Kasumi-1 (cell line): ENCODE measurements at regions not wholly inside any gene's neighbourhood (a gene's known extent, or its start where the extent isn't known, plus 50 kb on each side); places are given as distances from the start of the nearest gene placed in this dataset.

Source experiments
- DNase-seq, 2 experiments: peaks; one replicate each; lab custom pipeline; 2025; lab: John Stamatoyannopoulos, UW

- no peak for DNase-seq
Observed at GRCh38 chr2:172329416-172329773, 98.0 kb upstream of the ITGA6 start.

GRCh38 chr2:172329774-172330671 is 97.4 kb upstream of the ITGA6 start:
- no peak for DNase-seq

- no peak for DNase-seq
Observed at GRCh38 chr2:172332507-172332906, 94.9 kb upstream of the ITGA6 start.

- no peak for DNase-seq
Observed at GRCh38 chr2:172333235-172333977, 94.0 kb upstream of the ITGA6 start.

GRCh38 chr2:172333978-172334330 is 93.4 kb upstream of the ITGA6 start:
- no peak for DNase-seq

- DNase-seq = no peak
Observed at GRCh38 chr2:172334988-172335387, 92.4 kb upstream of the ITGA6 start.

GRCh38 chr2:172335736-172336135 is 91.7 kb upstream of the ITGA6 start:
- DNase-seq = no peak

- no peak for DNase-seq
Observed at GRCh38 chr2:172336681-172337080, 90.7 kb upstream of the ITGA6 start.

GRCh38 chr2:172339371-172340010 is 87.9 kb upstream of the ITGA6 start:
- DNase-seq = no peak

- peak in 1 of 2 experiments; percentile 21 for DNase-seq
Observed at GRCh38 chr2:172340394-172340793, 87.0 kb upstream of the ITGA6 start.

GRCh38 chr2:172342078-172342477 is 85.3 kb upstream of the ITGA6 start:
- no peak for DNase-seq

- DNase-seq = no peak
Observed at GRCh38 chr2:172342611-172343010, 84.8 kb upstream of the ITGA6 start.

- DNase-seq = no peak
Observed at GRCh38 chr2:172344159-172344558, 83.2 kb upstream of the ITGA6 start.

GRCh38 chr2:172345956-172346555 is 81.3 kb upstream of the ITGA6 start:
- DNase-seq = no peak

- DNase-seq = no peak
Observed at GRCh38 chr2:172348555-172349288, 78.7 kb upstream of the ITGA6 start.

- peak; percentile 40 to 44 for DNase-seq
Observed at GRCh38 chr2:172350839-172351479, 76.4 kb upstream of the ITGA6 start.

- no peak for DNase-seq
Observed at GRCh38 chr2:172351586-172351985, 75.8 kb upstream of the ITGA6 start.

- no peak for DNase-seq
Observed at GRCh38 chr2:172354347-172354746, 73.0 kb upstream of the ITGA6 start.

- DNase-seq = no peak
Observed at GRCh38 chr2:172357442-172357841, 69.9 kb upstream of the ITGA6 start.

GRCh38 chr2:172358691-172359556 is 68.5 kb upstream of the ITGA6 start:
- DNase-seq = no peak
